HG03442 (cell line): ENCODE measurements at regions not wholly inside any gene's neighbourhood (a gene's known extent, or its start where the extent isn't known, plus 50 kb on each side); places are given as distances from the start of the nearest gene placed in this dataset.
"Not testable (repeated sequence)": the region's sequence is repeated elsewhere in the genome, so short reads cannot be mapped to it uniquely, and the experiment has no call there.

Source experiments
- ATAC-seq: cut with Tn5 transposase; IDR thresholded peaks from one replicate; pipeline ENCODE4 v1.9.1; 2021; ENCODE audit warnings: mild to moderate bottlenecking, moderate library complexity; ENCODE audit not compliant: unreplicated experiment

GRCh38 chr16:9337308-9338032 lies 246.0 kb downstream of the HAPSTR1 start:
- no peak for ATAC-seq

GRCh38 chr16:9338068-9338467 lies 246.6 kb downstream of the HAPSTR1 start:
- ATAC-seq = no peak

GRCh38 chr16:9338510-9338909 lies 247.1 kb downstream of the HAPSTR1 start:
- no peak for ATAC-seq

- ATAC-seq = no peak
Observed at GRCh38 chr16:9340526-9341256, 249.2 kb downstream of the HAPSTR1 start.

GRCh38 chr16:9343276-9343675 lies 251.8 kb downstream of the HAPSTR1 start:
- ATAC-seq = no peak

- no peak for ATAC-seq
Observed at GRCh38 chr16:9344508-9344907, 253.1 kb downstream of the HAPSTR1 start.

GRCh38 chr16:9345046-9345445 lies 253.6 kb downstream of the HAPSTR1 start:
- no peak for ATAC-seq

GRCh38 chr16:9345880-9346279 lies 254.4 kb downstream of the HAPSTR1 start:
- ATAC-seq = no peak

- ATAC-seq = no peak
Observed at GRCh38 chr16:9348912-9349311, 257.5 kb downstream of the HAPSTR1 start.

- not testable (repeated sequence) for ATAC-seq
Observed at GRCh38 chr16:9349373-9349960, 258.0 kb downstream of the HAPSTR1 start.

GRCh38 chr16:9350119-9350799 lies 258.8 kb downstream of the HAPSTR1 start:
- not testable (repeated sequence) for ATAC-seq

- ATAC-seq = no peak
Observed at GRCh38 chr16:9351440-9351839, 260.0 kb downstream of the HAPSTR1 start.

- no peak for ATAC-seq
Observed at GRCh38 chr16:9351841-9352434, 260.5 kb downstream of the HAPSTR1 start.

- no peak for ATAC-seq
Observed at GRCh38 chr16:9357829-9358228, 266.4 kb downstream of the HAPSTR1 start.

- no peak for ATAC-seq
Observed at GRCh38 chr16:9360075-9360474, 268.6 kb downstream of the HAPSTR1 start.

GRCh38 chr16:9362050-9362449 lies 270.6 kb downstream of the HAPSTR1 start:
- ATAC-seq = no peak

GRCh38 chr16:9362604-9363003 lies 271.2 kb downstream of the HAPSTR1 start:
- no peak for ATAC-seq

GRCh38 chr16:9363520-9363919 lies 272.1 kb downstream of the HAPSTR1 start:
- ATAC-seq = no peak

GRCh38 chr16:9364721-9365369 lies 273.4 kb downstream of the HAPSTR1 start:
- ATAC-seq = no peak

GRCh38 chr16:9365370-9365728 lies 273.9 kb downstream of the HAPSTR1 start:
- ATAC-seq = no peak
